Superior temporal gyrus (tissue), 1 donor: ENCODE measurements at regions not wholly inside any gene's neighbourhood (a gene's known extent, or its start where the extent isn't known, plus 50 kb on each side); places are given as distances from the start of the nearest gene placed in this dataset.
A peak's percentile ranks its signal among the peaks of the same experiment; 100 is the strongest.

Source experiments
- DNase-seq: peaks from one replicate; pipeline ENCODE4 v3.0.0-alpha.2; 2016; ENCODE audit errors: extremely low spot score

DNA sequence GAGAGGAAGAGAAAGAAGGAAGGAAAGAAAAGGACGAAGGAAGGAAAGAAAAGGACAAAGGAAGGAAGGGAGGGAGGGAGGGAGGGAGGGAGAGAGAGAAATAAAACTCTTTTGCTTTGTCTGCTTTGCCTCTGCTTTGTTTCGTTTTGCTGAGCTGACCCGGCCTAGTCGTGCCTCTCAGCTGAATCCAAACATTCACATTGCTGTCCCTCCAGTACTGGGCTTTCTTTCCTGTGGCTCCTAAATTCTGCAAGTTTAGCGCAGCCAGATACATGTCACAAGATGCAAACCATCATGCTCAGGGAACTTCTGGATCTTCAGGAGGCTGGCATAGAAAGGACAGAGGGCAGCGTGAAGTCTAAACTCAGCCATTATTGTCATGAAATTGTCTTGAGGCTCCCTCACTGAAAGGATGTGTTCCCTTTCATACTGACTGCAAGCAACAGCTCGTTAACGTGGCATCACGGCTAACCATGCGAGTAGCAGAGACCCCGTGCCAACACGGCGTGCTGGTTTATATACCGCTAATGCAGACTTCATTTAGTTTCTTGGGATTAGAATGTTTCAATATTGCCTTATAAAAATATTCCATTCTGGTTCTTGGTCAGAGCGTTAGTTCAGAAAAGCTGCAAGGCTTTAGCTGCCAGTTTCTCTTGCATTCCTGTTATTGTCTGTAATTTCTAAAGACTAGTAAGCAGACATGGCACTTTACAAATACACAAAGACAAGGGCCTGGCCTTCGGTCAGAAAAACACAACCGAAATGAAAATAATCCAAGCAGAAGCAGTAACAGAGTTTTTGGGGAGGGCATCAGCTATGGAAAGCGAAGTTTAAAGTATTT, 94.2 kb downstream of the TMEM174 start:
- no peak for DNase-seq

DNA sequence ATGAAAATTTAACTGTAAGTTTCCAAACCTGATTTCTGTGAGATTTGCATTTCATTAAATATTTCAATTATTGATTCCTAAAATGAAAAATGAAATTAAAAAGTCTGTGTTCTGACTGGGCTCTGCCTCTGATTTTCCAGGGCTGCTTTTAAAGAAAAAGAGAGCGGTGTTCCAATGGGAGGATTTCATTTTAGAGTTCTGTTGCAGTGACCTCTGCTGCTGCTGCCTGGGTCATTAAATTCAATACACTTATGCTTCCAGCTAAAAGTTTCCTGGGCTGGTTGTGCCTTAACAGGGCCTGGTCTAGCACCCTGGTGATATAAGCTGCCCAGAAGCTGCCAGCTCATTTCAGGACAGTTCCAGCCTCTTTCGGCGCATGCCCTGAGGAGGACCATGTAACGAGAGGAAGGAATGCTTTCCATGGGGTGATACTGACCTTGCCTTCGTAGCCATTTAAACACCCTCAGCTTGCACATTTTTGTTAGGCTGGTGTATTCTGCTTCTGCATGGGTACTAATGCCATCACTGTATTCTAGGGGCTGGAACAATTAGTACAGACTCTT, 93.3 kb downstream of the TMEM174 start:
- no peak for DNase-seq

- DNase-seq, result no peak
Observed at GRCh38 chr5:73265641-73266040, 92.6 kb downstream of the TMEM174 start.

DNA sequence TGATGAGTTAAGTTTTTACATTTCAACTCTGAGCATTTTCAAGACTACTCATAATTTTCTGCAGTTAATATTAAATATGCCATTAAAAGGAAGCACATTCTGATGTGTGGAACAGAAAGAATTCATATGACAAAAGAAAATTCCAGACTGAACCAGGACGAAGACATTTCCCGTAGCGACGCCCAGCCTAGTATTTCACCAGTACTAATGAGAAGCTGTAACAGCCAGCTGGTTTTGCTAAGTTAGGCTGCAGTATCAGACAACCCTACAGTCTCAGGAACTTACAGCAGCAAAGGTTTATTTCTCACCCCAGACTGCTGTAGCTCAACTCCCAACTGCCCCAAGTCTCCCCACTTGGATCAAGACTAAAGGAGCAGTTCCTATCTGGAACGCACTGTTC, 91.6 kb downstream of the TMEM174 start:
- no peak for DNase-seq

GRCh38 chr5:73263001-73263710, 90.2 kb downstream of the TMEM174 start:
- DNase-seq, result peak; percentile 18

DNA sequence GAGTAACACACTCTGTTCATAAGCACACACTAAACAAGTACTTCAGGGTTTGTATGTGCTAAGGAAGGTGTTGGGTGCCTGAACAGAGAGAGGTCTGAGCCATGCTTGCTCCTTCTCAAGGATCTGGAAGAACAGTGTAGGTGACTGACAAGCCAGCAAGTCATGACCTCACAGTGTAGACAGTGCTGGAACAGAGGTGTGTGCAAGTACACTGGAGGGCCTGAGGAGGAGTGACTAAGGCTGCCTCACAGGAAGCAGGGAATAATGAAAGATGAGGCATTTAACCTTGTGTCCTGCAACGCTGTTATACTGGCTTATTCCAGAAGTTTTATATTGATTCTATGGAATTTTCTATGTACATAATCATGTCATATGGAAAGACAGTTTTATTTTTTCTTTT, 83.9 kb downstream of the TMEM174 start:
- no peak for DNase-seq

- DNase-seq, result no peak
Observed at GRCh38 chr5:73256462-73256861, 83.5 kb downstream of the TMEM174 start.

GRCh38 chr5:73256012-73256411, 83.0 kb downstream of the TMEM174 start:
- no peak for DNase-seq

DNA sequence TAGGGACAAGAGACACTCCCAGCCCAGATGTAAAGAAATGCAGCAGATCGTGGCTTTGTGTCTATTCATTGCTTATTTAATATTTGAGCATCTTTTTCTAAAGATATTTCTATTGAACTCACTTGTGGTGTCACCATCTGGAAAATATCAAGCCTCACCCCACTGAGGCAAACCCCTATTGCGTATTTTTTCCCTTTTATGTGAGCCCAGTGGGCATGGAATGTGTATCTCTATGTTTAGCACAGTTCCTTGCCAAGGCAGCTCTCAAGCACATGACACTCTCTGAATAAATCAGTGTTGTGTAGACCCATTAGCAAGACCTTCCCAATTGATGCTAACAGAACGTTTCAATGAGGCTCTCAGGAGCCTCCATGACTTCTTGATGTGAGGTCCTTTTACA, 81.6 kb downstream of the TMEM174 start:
- no peak for DNase-seq

- DNase-seq, result no peak
Observed at GRCh38 chr5:73253047-73253660, 80.2 kb downstream of the TMEM174 start.

GRCh38 chr5:73250645-73251044, 77.7 kb downstream of the TMEM174 start:
- DNase-seq, result no peak

GRCh38 chr5:73242735-73243134, 69.7 kb downstream of the TMEM174 start:
- DNase-seq, result no peak

- DNase-seq, result no peak
Observed at GRCh38 chr5:73238873-73239272, 65.9 kb downstream of the TMEM174 start.

DNA sequence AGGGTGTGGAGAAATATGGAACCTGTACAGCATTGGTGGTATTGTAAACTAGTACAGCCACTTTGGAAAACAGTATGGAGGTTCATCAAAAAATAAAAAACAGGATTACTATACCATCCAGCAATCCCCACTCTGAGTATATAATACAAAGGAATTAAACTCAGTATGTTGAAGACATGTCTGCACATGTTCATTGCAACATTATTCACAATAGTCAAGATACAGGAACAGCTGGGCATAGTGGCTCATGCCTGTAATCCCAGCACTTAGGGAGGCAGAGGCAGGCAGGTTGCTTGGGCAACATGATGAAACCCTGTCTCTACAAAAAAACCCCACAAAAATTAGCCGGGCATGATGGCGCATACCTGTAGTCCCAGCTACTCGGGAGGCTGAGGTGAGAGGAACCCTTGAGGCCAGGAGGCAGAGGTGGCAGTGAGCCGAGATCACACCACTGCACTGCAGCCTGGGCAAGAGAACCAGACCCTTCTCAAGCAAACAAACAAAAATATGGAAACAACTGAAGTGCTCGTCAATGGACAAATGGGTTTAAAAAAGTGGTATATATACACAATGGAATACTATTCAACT, 63.6 kb downstream of the TMEM174 start:
- DNase-seq, result no peak

DNA sequence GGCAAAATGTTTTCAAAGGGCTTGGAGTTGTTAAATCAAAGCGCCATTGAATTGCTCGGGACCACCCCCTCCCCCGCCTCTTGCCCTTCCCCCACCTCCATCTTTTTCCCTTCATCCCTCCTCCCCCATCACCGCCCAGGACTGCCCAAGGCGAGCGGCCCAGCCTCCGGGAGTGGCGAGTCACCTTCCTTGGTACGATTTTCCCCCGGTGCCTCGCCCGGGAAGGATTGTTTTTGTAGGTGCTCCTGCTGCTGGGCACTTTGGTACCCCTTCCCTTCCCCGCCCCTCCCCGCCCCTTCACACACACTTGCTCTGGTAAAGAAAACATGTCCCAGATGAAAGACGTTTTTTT, 61.2 kb downstream of the TMEM174 start:
- no peak for DNase-seq

GRCh38 chr5:73233461-73234203, 60.6 kb downstream of the TMEM174 start:
- no peak for DNase-seq

DNA sequence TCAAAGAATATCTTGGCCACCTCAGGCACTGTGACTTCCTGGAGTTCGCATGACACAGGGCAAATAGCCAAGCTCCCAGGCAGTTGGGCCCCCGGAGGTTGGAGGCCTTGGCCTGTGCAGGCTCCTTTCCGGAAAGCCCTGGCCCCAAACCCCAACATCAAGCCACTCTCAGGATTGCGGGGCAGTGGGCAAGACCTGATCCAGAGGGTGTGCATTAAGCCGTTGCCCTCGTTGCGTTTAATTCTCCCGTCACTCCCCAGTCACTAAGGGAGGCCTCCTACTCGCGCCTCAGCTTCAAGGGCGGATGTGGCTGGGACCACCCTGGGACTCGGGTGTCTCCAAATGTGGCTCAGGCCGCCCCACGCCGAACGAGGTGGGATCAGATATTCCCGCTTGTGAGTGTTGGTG, 60.1 kb downstream of the TMEM174 start:
- no peak for DNase-seq

DNA sequence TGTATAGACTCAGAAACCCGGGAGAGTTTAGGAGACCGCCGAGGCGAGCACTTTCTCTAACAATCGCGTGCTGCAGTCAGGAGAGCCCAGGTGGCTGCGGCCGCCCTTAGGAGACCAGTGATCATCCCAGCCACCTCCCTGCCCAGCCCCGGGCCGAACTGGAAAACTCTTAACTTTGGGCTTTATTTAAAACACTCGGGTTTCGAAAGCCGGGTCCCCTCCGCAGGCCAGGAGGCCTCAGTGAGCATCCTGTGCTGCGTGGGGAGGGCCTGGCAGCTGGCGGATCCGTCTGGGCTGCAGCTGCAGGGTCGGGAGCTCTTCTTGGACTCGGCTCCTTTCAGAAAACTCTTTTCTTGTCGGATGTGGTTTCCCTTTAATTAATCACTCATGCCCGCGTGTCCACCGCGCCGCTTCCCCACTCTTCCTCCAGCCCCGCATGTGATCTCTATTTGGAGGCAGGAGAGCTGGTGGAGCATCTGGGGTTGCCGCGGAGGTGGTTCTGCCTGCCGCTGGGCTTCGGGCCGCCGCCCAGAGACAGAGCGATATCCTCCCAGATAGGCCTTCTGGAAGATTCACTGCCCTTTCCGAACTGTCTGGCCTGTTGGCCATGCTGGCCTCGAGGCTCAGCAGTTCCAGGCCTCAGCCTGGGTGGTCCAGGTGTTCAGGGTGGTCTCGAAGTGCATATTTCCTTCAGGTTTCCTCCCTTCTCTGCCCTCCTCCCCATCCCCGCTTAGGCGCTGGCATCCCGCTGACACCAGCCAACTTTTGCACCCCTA, 59.5 kb downstream of the TMEM174 start:
- no peak for DNase-seq

- DNase-seq, result no peak
Observed at GRCh38 chr5:73231246-73231778, 58.3 kb downstream of the TMEM174 start.
